ENCODE measurements at regions not wholly inside any gene's neighbourhood (a gene's known extent, or its start where the extent isn't known, plus 50 kb on each side); places are given as distances from the start of the nearest gene placed in this dataset.

DNA sequence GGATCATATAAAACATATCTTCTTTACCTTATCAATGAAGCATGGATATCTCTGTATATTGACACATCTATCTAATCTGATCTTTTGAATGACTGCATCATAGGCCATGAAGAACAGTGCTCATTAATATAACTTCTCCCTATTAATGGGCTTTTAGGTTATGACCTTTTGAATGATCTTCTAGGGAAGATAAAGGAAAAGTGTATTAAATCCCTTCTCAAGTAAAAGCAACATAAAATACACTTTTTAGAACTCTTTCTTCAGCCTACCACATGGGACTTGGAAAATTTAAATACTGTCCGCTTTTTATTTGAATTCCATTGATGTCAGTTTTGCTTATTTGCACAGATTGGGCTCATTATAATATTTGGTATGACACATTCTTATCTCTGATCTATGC is 425.4 kb downstream of the MED13L start:
- Histone ChIP-seq H3K79me2 (ENCODE audit: low read length) (no peaks in the 10 kb centered on the region), H3K9me2 (replicated peaks; ENCODE audit: insufficient read depth, low read length) (no peaks in the 10 kb centered on the region), H3K4me2 (ENCODE audit: low read depth, low read length, poor library complexity, severe bottlenecking) (no peak overlapping the region), H3K27ac (ENCODE audit: low read length) (no peak overlapping the region), H3K27me3 (ENCODE audit: low read length) (no peaks in the 10 kb centered on the region), H3K4me1 (ENCODE audit: low read length) (no peaks in the 10 kb centered on the region), H4K20me1 (ENCODE audit: insufficient read depth, low read depth, low read length) (no peaks in the 10 kb centered on the region), H3K9ac (ENCODE audit: low read length) (no peak overlapping the region), H2AFZ (ENCODE audit: low read length) (no peak overlapping the region), H3K36me3 (ENCODE audit: insufficient read depth, low read length) (no peaks in the 10 kb centered on the region), H3K4me3 (ENCODE audit: low read length) (no peak overlapping the region), H3K9me3 (ENCODE audit: low read length) (no peaks in the 10 kb centered on the region)
- no peak for DNase-seq

DNA sequence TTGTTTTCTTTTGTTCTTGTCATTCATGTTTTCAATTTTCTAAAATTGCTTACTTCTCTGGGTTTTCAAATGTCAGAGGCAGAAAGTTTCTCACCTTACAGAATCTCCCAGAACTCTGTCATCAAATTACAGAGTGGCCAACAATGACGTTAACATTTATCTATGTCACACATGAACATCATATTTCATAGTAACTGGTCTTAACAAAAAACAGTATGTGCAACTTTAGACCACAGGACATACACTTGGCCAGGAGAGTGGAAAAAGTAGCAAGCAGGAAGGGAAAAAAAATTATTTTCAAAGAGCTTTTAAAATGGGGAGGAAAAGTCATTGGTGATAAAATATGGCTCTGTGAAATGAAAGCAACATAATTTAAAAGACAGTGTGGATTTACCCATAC is 426.5 kb downstream of the MED13L start:
- H4K20me1 ChIP-seq (ENCODE audit: insufficient read depth, low read depth, low read length) = no peaks in the 10 kb centered on the region
- H3K4me2 ChIP-seq (ENCODE audit: low read depth, low read length, poor library complexity, severe bottlenecking) = no peak overlapping the region
- H2AFZ ChIP-seq (ENCODE audit: low read length) = no peak overlapping the region
- no peak for DNase-seq
- H3K27me3 ChIP-seq (ENCODE audit: low read length) = no peaks in the 10 kb centered on the region
- no peaks in the 10 kb centered on the region for H3K36me3 ChIP-seq (ENCODE audit: insufficient read depth, low read length)
- no peak overlapping the region for H3K27ac ChIP-seq (ENCODE audit: low read length)
- H3K4me1 ChIP-seq (ENCODE audit: low read length) = no peaks in the 10 kb centered on the region
- H3K9me3 ChIP-seq (ENCODE audit: low read length) = no peaks in the 10 kb centered on the region
- no peaks in the 10 kb centered on the region for H3K9me2 ChIP-seq (replicated peaks; ENCODE audit: insufficient read depth, low read length)
- H3K79me2 ChIP-seq (ENCODE audit: low read length) = no peaks in the 10 kb centered on the region
- no peak overlapping the region for H3K4me3 ChIP-seq (ENCODE audit: low read length)
- no peak overlapping the region for H3K9ac ChIP-seq (ENCODE audit: low read length)

DNA sequence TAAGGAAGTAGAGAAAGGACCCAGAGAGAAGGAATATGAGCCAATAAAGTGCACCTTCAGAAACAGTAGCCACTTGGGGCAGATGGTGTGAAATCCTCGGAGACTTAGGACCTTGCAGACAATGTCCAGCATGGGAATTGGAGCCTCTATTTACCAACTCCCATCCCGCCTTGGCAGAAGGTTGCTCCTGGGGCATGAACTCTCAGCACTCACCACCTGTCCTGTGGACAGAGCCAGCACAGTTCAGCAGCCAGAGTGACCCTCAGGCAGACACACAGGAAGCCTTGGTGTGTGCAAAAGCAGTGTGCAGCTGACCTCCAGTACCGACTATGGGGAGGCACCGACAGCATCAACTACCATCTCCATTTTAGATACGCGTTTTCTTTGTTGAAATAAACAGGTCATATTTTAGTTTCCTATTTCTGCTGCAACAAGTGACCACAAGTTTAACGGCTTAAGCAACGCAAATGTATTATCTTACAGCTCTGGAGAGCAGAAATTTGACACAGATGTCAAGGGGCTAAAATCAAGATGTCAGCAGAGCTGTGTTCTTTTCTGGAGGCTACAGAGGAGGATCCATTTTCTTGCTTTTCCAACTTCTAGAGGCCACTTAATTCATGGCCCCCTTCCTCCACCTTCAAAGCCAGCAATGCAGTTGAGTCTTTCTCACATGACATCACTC is 428.1 kb downstream of the MED13L start:
- Histone ChIP-seq H3K27me3 (ENCODE audit: low read length) (no peaks in the 10 kb centered on the region), H3K27ac (ENCODE audit: low read length) (no peak overlapping the region)

DNA sequence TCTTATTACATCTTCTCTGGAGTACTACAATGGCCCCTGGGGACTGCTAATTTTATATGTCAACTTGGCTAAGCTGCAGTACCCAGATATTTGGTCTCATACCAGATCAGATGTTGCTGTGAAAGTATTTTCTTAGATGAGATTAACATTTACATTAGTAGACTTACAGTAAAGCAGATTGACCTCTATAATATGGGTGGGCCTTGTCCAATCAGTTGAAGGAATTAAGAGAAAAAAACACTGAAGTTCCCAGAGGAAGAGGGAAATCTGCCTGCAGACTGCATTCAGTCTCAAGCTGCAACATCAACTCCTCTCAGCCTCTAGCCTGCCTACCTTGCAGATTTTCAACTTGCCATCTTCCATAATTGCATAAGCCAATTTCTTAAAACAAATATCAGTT is 430.1 kb downstream of the MED13L start:
- H2AFZ ChIP-seq (ENCODE audit: low read length) = no peak overlapping the region
- H3K27me3 ChIP-seq (ENCODE audit: low read length) = no peaks in the 10 kb centered on the region

More for the DNA sequence above, 428.1 kb downstream of the MED13L start:
- no peak overlapping the region for H3K9ac ChIP-seq (ENCODE audit: low read length)
- H3K4me2 ChIP-seq (ENCODE audit: low read depth, low read length, poor library complexity, severe bottlenecking) = no peak overlapping the region
- no peaks in the 10 kb centered on the region for H3K9me3 ChIP-seq (ENCODE audit: low read length)
- no peaks in the 10 kb centered on the region for H3K79me2 ChIP-seq (ENCODE audit: low read length)
- H3K4me1 ChIP-seq (ENCODE audit: low read length) = no peaks in the 10 kb centered on the region
- H3K36me3 ChIP-seq (ENCODE audit: insufficient read depth, low read length) = no peaks in the 10 kb centered on the region
- H4K20me1 ChIP-seq (ENCODE audit: insufficient read depth, low read depth, low read length) = no peaks in the 10 kb centered on the region
- H3K4me3 ChIP-seq (ENCODE audit: low read length) = no peak overlapping the region
- H2AFZ ChIP-seq (ENCODE audit: low read length) = no peak overlapping the region
- no peak for DNase-seq
- no peaks in the 10 kb centered on the region for H3K9me2 ChIP-seq (replicated peaks; ENCODE audit: insufficient read depth, low read length)

DNA sequence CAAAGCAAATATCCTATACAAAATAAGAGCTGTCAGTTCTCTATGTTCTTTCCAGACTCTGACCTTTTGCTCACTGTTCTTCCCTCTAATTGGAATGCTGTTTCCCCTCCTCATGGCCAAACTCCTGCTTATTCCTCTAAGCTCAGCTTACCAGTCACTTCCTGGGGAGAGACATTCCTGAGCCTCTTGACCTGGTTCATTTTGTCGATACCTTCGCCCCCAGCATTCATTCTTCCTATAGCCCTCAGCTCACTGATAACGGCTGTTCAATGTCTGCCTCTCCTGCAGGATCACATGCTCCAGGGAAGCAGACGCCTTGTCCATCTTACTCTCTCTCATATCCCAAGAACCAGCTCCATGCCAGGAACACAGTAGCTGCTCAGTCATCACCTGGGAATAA is 431.0 kb downstream of the MED13L start:
- Histone ChIP-seq H3K9ac (ENCODE audit: low read length) (no peak overlapping the region), H3K27ac (ENCODE audit: low read length) (no peak overlapping the region), H3K4me3 (ENCODE audit: low read length) (no peak overlapping the region), H3K79me2 (ENCODE audit: low read length) (no peaks in the 10 kb centered on the region), H4K20me1 (ENCODE audit: insufficient read depth, low read depth, low read length) (no peaks in the 10 kb centered on the region), H3K9me3 (ENCODE audit: low read length) (no peaks in the 10 kb centered on the region), H3K4me2 (ENCODE audit: low read depth, low read length, poor library complexity, severe bottlenecking) (no peak overlapping the region), H3K36me3 (ENCODE audit: insufficient read depth, low read length) (no peaks in the 10 kb centered on the region), H3K9me2 (replicated peaks; ENCODE audit: insufficient read depth, low read length) (no peaks in the 10 kb centered on the region), H3K27me3 (ENCODE audit: low read length) (no peaks in the 10 kb centered on the region), H2AFZ (ENCODE audit: low read length) (no peak overlapping the region), H3K4me1 (ENCODE audit: low read length) (no peaks in the 10 kb centered on the region)
- no peak for DNase-seq

More for the DNA sequence above, 430.1 kb downstream of the MED13L start:
- H3K79me2 ChIP-seq (ENCODE audit: low read length) = no peaks in the 10 kb centered on the region
- H3K9ac ChIP-seq (ENCODE audit: low read length) = no peak overlapping the region
- H3K4me2 ChIP-seq (ENCODE audit: low read depth, low read length, poor library complexity, severe bottlenecking) = no peak overlapping the region
- H3K36me3 ChIP-seq (ENCODE audit: insufficient read depth, low read length) = no peaks in the 10 kb centered on the region
- H3K4me3 ChIP-seq (ENCODE audit: low read length) = no peak overlapping the region
- no peaks in the 10 kb centered on the region for H3K4me1 ChIP-seq (ENCODE audit: low read length)
- no peaks in the 10 kb centered on the region for H3K9me3 ChIP-seq (ENCODE audit: low read length)
- no peak for DNase-seq
- H4K20me1 ChIP-seq (ENCODE audit: insufficient read depth, low read depth, low read length) = no peaks in the 10 kb centered on the region
- no peak overlapping the region for H3K27ac ChIP-seq (ENCODE audit: low read length)
- no peaks in the 10 kb centered on the region for H3K9me2 ChIP-seq (replicated peaks; ENCODE audit: insufficient read depth, low read length)

DNA sequence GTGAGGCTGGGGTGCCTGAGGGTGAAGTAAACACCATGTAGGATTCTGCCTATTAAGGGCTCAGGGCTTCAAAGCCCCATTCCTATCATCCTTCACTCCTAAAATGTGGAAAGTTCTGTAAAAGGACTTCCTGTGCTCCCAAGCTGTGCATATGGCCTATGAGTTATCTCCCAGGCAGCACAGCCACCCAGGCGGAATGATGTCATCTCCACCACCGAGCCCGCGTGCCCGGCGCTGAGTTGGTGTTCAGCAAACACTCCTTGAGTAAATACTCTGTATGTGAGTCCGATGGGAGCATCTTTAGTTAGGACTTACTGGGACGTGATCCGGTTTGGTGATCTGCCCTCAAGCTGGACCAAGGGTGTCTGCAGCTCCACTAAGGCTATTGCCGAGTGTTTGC is 437.3 kb downstream of the MED13L start:
- no peak overlapping the region for H3K9ac ChIP-seq (ENCODE audit: low read length)
- no peaks in the 10 kb centered on the region for H3K36me3 ChIP-seq (ENCODE audit: insufficient read depth, low read length)
- no peak overlapping the region for H3K4me2 ChIP-seq (ENCODE audit: low read depth, low read length, poor library complexity, severe bottlenecking)
- H3K79me2 ChIP-seq (ENCODE audit: low read length) = no peaks in the 10 kb centered on the region
- no peaks in the 10 kb centered on the region for H3K4me1 ChIP-seq (ENCODE audit: low read length)
- H4K20me1 ChIP-seq (ENCODE audit: insufficient read depth, low read depth, low read length) = no peaks in the 10 kb centered on the region
- no peaks in the 10 kb centered on the region for H3K9me2 ChIP-seq (replicated peaks; ENCODE audit: insufficient read depth, low read length)
- no peak for DNase-seq
- H2AFZ ChIP-seq (ENCODE audit: low read length) = no peak overlapping the region
- no peak overlapping the region for H3K27ac ChIP-seq (ENCODE audit: low read length)
- no peak overlapping the region for H3K4me3 ChIP-seq (ENCODE audit: low read length)
- H3K27me3 ChIP-seq (ENCODE audit: low read length) = no peaks in the 10 kb centered on the region
- H3K9me3 ChIP-seq (ENCODE audit: low read length) = no peaks in the 10 kb centered on the region

DNA sequence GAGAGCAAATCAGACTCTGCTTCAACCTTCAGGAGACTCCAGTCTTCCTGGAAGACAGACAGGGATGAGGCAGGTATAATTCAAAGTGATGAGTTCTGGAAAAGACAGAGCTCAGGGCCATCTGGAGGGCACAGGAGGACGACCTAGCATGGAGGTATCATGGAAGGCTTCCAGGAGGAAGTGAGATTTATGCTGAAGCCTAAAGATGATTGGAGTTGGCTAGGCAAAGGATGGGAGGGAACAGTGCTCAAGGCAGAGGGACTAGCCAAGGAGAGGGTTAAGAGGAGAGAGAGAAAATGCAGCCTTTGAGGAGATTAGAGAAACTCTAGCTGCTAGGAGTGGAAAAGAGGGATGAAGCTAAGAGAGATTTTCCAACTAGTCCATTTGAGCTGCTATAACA is 438.5 kb downstream of the MED13L start:
- no peak overlapping the region for H2AFZ ChIP-seq (ENCODE audit: low read length)
- no peaks in the 10 kb centered on the region for H3K27me3 ChIP-seq (ENCODE audit: low read length)
- no peak overlapping the region for H3K4me3 ChIP-seq (ENCODE audit: low read length)
- no peak overlapping the region for H3K4me2 ChIP-seq (ENCODE audit: low read depth, low read length, poor library complexity, severe bottlenecking)
- no peaks in the 10 kb centered on the region for H3K79me2 ChIP-seq (ENCODE audit: low read length)
- H3K9ac ChIP-seq (ENCODE audit: low read length) = no peak overlapping the region
- no peaks in the 10 kb centered on the region for H3K36me3 ChIP-seq (ENCODE audit: insufficient read depth, low read length)
- no peak overlapping the region for H3K27ac ChIP-seq (ENCODE audit: low read length)
- no peaks in the 10 kb centered on the region for H3K9me2 ChIP-seq (replicated peaks; ENCODE audit: insufficient read depth, low read length)
- H3K4me1 ChIP-seq (ENCODE audit: low read length) = no peaks in the 10 kb centered on the region
- H4K20me1 ChIP-seq (ENCODE audit: insufficient read depth, low read depth, low read length) = no peaks in the 10 kb centered on the region
- no peak for DNase-seq
- no peaks in the 10 kb centered on the region for H3K9me3 ChIP-seq (ENCODE audit: low read length)

DNA sequence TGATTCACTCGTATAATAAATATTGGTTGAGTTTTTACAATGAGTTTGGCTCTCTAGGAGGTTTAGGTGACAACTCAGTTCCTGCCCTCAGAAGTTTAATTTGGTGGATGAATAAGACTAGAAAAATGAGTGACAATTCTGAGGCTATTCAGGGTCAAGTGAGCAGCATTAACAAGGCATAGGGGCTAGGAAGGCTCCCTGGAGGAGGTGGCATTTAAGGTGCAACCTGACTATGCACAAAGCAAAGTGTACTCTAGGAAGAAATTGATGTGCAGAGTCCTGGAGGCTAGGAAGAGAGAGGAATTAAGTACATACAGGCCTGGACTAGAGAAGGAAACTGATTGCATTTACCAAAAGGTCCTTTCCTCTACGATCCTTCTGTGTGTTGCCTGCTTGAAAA is 440.3 kb downstream of the MED13L start:
- Histone ChIP-seq H3K27me3 (ENCODE audit: low read length) (no peaks in the 10 kb centered on the region), H3K9me3 (ENCODE audit: low read length) (no peaks in the 10 kb centered on the region), H3K4me1 (ENCODE audit: low read length) (no peaks in the 10 kb centered on the region), H2AFZ (ENCODE audit: low read length) (no peak overlapping the region), H3K4me3 (ENCODE audit: low read length) (no peak overlapping the region), H3K79me2 (ENCODE audit: low read length) (no peaks in the 10 kb centered on the region), H4K20me1 (ENCODE audit: insufficient read depth, low read depth, low read length) (no peaks in the 10 kb centered on the region), H3K4me2 (ENCODE audit: low read depth, low read length, poor library complexity, severe bottlenecking) (no peak overlapping the region), H3K9ac (ENCODE audit: low read length) (no peak overlapping the region), H3K36me3 (ENCODE audit: insufficient read depth, low read length) (no peaks in the 10 kb centered on the region), H3K27ac (ENCODE audit: low read length) (no peak overlapping the region), H3K9me2 (replicated peaks; ENCODE audit: insufficient read depth, low read length) (no peaks in the 10 kb centered on the region)
- no peak for DNase-seq

DNA sequence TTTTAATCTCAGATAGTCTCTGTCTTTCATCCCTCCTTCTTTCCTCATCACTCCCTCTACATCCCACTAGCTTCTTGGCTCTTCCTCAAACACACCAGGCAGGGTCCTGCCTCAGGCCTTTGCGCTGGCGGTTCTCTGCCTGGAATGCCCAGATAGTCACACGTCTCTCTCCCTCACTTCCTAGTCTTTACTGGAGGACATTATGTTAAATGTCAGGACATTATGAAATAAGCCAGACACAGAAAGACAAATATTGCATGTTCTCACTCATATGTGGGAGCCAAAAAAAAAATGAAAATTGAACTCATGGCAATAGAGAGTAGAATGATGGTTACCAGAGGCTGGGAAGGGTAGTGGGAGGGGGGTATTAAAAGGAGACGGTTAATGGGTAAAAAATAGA is 442.0 kb downstream of the MED13L start:
- Histone ChIP-seq H3K9me2 (replicated peaks; ENCODE audit: insufficient read depth, low read length) (no peaks in the 10 kb centered on the region), H3K36me3 (ENCODE audit: insufficient read depth, low read length) (no peaks in the 10 kb centered on the region), H3K9me3 (ENCODE audit: low read length) (no peaks in the 10 kb centered on the region), H3K4me3 (ENCODE audit: low read length) (no peak overlapping the region), H3K79me2 (ENCODE audit: low read length) (no peaks in the 10 kb centered on the region), H4K20me1 (ENCODE audit: insufficient read depth, low read depth, low read length) (no peaks in the 10 kb centered on the region), H3K27me3 (ENCODE audit: low read length) (no peaks in the 10 kb centered on the region), H3K4me1 (ENCODE audit: low read length) (no peaks in the 10 kb centered on the region), H3K9ac (ENCODE audit: low read length) (no peak overlapping the region), H3K27ac (ENCODE audit: low read length) (no peak overlapping the region), H3K4me2 (ENCODE audit: low read depth, low read length, poor library complexity, severe bottlenecking) (no peak overlapping the region), H2AFZ (ENCODE audit: low read length) (no peak overlapping the region)
- no peak for DNase-seq

All from Karpas-422 (cell line).